Stimulated activated CD4-positive, alpha-beta T cell treated with anti-CD3 and anti-CD28 coated beads, Interleukin-12 subunit alpha, Interleukin-12 subunit beta, amount 100 ng/mL, for 24 hours (primary cell): ENCODE measurements at regions not wholly inside any gene's neighbourhood (a gene's known extent, or its start where the extent isn't known, plus 50 kb on each side); places are given as distances from the start of the nearest gene placed in this dataset.
"Not testable (repeated sequence)": the region's sequence is repeated elsewhere in the genome, so short reads cannot be mapped to it uniquely, and the experiment has no call there.

Experiments
- DNase-seq, 2 experiments: peaks; one replicate each; pipeline ENCODE4 v3.0.0-alpha.2; 2020; ENCODE audit warnings: low read depth in 2 of 2

DNA sequence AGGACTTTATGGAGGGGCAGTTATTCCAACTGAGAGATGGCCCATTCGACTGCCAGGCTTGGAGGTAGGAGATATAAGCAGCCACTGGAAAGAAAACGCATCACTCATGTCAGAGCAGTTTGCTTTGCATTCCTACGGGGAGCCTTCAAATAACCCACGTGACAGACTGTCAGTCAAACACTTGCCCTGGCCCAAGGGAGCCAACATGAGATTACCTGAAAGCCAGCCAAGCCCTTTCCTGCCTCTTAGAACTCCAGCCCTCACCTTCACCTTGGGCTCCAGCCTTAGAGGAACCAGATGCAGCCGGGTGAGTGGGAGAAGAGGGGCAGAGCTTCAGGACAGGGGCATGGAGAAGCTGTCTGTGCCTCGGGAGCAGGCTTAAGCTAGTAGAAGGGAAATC, 95.3 kb upstream of the CXCL13 start:
- DNase-seq: no peak

DNA sequence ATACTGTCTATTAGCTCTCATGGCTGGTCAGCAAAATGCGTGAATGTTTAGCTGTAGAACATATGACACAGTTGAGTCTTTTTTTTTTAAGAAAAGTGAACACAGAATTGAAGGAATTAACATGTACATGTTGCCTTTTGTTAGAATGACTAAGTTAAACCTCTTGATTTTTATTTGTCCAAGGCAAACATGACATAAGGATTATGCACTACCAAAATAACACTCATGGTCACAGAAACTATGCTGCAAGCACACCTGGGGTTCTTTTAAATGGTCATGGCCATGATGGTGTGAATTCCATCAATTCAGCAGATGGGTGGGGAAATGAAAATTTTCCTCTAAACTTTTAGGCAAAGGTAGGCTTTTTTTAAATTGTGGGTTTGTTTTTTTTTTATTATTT, 80.1 kb upstream of the CXCL13 start:
- DNase-seq: no peak

DNA sequence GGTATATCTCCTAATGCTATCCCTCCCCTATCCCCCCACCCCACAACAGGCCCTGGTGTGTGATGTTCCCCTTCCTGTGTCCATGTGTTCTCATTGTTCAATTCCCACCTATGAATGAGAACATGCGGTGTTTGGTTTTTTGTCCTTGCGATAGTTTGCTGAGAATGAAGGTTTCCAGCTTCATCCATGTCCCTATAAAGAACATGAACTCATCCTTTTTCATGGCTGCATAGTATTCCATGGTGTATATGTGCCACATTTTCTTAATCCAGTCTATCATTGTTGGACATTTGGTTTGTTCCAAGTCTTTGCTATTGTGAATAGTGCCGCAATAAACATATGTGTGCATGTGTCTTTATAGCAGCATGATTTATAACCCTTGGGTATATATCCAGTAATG, 77.7 kb upstream of the CXCL13 start:
- DNase-seq: not testable (repeated sequence)

DNA sequence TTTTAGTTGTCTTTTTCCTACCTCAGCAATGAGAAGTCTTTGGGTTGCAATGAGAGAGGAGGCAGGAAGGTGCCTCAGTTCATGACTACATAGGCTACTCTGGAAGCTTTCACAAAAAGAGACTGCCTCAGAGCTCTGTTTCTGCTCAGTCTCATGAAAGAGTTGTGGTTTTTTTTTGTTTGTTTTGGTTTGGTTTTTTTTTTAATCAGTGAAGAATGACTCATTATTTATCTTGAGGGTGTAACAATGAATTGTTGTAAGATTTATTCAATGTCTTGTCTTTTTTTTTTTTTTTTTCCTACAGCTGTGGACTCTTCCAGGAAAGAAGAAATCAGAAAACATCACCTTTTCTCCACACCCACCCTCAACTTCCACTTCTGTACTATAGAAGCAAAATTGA, 67.5 kb upstream of the CXCL13 start:
- DNase-seq: no peak

DNA sequence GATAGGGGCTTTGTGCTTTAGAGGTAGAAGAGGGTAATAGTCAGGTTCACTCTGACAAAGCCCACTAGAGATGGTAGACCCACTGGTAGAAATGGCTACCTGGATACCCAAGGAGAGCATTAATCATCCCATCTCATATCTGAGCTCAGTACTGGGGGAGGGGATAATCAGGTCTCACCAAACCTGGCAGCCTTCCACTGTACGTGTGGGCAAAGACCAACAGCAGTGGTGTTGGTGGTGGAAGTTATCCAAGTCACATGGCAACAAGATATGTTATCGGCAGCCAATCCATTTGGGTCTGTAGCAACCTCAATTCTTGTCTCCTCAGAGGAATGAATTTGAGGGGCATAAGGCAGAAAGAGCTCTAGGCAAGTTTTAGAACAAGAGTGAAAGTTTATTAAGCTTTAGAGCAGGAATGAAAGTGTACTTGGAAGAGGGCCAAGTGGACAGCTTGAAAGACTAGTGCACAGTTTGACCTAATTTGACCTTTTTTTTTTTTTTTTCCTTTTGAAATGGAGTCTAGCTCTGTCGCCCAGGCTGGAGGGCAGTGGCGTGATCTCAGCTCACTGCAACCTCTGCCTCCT, 67.0 kb upstream of the CXCL13 start:
- no peak for DNase-seq
